ENCODE measurements at regions not wholly inside any gene's neighbourhood (a gene's known extent, or its start where the extent isn't known, plus 50 kb on each side); places are given as distances from the start of the nearest gene placed in this dataset.

GRCh38 chr1:96565546-96565945 lies 156.0 kb upstream of the PTBP2 start:
- TF ChIP-seq CTCF (optimal IDR thresholded peaks at IDR 0.05 in 1 of 3, IDR thresholded peaks at IDR 0.05 in 1 of 3, conservative IDR thresholded peaks at IDR 0.05 in 1 of 3; ENCODE audit: extremely low read depth in 1 of 3, insufficient read depth in 2 of 3, low read length in 3 of 3) (no peak), EZH2 (IDR thresholded peaks at IDR 0.05; ENCODE audit: low read length) (no peak)

Measured in keratinocyte (primary cell).